Left forelimb (tissue), 1 donor: ENCODE measurements at regions not wholly inside any gene's neighbourhood (a gene's known extent, or its start where the extent isn't known, plus 50 kb on each side); places are given as distances from the start of the nearest gene placed in this dataset.

ENCODE experiments used
- DNase-seq: peaks from one replicate; pipeline ENCODE4 v3.0.0-alpha.2; 2018; ENCODE audit warnings: low spot score

DNA sequence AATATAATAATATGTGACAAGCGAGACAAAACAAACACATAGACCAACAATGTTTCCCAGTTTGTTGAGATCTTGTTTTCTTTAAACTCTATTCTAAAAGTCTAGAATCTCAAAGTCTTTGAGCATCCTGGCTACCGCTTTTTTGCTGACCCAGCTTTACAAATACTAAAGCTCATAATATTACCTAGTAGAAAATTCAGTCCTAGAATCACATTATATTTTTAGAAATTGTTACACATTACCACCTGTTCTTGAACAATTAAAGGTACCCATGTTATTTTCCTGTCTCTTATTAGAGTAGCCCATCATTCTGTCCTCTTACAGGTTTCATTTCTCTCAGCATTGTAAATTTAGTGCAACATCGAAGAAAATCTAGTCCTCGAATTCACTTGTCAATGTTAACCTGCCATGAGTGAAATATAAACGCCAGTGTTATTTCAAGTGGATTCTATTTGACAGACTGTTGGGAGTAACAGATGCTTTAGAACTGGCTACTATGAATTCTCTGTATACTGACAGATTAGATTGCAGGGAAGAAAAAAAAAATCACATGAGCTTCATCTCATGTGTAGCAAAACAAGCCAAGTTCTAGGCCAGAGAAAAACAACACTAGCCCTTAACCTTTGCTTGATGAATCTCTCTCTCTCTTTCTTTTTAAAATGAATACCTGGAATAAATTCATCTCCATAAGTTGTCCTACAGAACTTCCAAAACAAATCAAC lies 851.2 kb upstream of the ADAMTS5 start:
- DNase-seq, result no peak

DNA sequence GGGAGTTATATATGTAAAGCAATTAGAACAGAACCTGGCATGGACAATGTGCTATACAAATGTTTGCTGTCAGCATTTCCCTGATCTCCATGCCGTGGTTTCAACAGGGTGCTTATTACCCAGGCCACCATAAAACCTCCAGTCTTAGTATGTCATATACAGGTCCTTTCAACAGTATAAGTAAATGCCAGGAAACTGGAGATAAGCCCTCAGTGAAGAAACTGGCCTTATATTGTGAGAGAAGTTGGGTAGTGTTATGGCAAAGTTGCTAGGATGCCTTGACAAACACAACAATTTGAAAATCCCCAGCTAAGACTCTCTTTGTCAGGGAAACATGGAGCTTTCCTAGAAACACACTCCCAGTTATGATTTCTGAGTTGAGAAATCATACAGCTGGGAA lies 850.2 kb upstream of the ADAMTS5 start:
- DNase-seq, result no peak

DNA sequence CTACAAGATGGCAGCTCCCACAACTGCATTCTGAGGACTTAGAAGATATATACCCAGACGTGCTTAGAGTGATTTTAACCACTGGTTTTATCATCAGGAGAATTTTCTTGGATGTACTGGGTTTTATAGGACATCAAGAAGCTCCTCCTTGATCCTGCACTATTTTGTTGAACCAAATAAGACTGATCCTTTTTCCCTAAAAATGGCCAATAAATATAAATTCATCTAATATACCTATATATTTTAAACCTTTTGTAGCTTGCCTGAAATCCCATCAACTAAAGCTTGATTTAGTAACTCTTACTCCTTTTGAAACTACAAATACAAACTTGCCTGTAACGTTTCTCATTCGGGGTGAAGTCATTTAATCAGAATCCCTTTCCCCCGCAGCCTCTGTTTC lies 849.4 kb upstream of the ADAMTS5 start:
- no peak for DNase-seq

DNA sequence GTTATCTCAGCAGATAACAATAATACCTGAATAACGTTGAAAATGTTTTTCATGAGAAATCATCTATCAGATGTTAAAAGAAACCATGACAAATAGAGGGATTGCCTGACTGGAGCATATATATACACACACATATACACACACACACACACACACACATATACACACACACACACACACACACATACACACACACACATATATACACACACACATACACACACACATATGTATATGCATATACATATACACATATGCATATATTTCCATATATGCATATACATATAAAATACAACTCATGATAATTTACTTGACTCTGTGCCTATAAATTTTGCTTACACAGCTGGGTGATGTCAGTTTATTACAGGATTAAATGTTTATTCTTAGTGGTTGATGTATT lies 847.3 kb upstream of the ADAMTS5 start:
- DNase-seq, result no peak

DNA sequence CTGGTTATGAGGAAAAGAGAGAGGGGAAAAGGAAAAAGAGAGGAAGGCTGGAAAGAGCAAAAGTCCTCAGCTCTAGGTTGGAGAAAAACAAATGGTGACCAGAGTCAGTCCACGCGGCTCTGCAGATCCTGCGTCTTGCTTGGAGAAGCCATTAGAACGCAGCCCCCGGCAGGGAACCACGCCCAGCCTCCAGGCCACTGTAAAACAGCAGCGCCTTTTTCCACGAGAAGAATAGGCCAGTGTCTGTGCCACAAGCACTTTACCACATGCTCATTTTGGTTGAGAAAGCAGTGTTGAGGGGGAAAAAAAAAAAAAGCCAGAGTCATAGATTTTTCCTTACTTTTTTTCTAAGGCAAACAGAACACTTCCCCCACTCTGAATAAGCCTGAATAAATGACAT lies 846.9 kb upstream of the ADAMTS5 start:
- no peak for DNase-seq

DNA sequence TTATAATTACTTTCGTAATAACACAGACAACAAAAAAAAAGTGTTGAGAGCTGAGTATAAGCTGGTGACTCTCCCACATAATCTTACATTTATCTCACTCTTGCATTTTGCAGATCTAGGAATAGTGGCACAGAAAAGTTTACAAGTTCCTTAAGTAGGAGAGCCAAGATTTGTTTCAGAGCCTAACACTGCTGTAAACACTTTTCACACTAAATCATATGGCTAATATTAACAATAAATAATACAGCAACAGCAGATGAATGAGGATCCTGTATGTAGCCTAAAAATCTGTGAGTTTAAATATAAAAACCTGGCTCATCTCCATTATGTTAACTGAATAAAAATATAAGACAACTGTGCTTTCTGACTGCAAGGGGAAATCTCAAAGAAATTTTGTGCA lies 846.5 kb upstream of the ADAMTS5 start:
- DNase-seq, result no peak

DNA sequence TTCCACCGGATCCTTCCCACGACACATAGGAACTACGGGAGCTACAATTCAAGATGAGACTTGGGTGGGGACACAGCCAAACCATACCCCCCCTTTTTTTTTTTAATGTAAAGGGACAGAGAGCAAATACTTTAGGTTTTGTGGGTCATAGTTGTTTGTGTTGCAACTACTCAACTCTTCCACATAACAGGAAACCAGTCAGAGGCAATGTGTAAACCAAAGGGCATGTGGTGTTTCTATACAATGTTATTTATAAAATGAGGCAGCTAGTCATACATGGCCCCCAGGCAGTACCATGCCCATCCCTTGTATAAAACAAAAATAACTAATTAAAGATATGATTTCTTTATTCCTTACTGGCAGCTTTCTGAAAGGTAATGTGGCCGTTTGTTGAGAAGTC lies 845.4 kb upstream of the ADAMTS5 start:
- no peak for DNase-seq

DNA sequence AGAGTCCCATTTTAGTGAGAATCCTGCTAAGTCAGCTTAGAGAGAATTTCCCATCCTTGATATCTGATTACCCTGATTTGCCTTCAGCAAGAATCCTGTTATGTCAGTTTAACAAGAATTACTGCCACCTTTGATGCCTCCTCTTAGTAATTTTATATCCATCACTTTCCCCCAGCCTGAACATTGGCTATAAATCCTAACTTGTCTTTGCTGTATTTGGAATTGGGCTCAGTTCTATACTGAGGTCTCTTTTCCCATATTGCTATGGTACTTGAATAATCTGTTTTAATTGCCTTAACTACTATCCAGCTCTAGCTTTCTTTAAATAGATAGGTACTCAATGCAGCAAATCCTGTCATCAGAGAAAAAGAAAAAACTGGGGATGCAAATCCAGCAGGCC lies 842.0 kb upstream of the ADAMTS5 start:
- DNase-seq, result no peak

DNA sequence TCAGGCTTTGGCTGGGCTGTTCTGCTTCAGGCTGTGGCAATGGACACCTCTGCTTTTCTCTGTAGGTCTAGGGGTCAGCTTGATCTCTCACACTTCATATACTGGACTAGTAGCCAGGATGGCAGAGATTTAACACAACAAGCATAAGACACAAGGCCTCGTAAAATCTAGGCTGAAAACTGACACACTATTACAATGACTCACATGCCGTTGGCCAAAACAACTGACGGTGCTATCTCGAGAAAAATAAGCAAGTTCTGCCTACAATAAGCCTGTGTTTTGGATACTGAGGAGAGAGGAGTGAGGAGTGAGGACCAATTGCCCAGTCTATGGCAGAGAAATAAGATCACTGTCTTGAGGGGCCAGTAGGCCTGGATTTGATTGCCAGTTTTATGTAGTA lies 840.7 kb upstream of the ADAMTS5 start:
- no peak for DNase-seq

DNA sequence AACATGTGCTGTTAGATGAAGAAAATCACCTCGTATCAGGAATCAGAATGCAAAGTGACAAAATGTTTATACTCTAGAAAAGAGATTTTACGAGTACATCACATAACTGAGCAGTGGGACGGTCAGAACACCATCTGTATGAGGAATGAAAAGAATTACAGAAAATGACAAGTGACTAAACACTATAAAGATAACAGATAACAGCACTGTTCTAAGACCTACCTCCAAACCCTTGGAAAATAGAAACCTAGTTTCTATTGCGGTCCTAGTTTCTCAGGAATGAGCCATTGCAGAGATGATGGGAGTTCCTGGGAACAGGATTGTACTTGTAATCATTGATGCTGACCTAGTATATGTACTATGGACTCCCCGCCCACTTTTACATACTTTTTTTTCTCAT lies 839.4 kb upstream of the ADAMTS5 start:
- no peak for DNase-seq

DNA sequence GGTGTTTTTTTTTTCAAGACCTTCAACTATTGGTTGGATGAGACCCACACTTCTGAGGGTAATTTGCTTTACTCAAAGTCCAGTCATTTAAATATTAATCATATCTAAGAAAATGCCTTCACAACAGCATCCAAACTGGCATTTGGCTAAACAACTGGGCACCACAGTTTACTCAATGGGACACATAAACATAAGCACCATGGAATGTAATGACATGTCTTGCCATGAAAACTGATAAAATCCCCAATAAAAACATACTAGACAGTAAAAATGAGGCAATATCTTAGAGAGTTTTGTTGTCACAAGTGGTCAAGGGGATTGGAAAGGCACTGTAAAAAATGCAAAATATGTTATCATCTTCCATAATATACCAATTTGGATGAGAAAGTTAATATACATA lies 838.8 kb upstream of the ADAMTS5 start:
- no peak for DNase-seq

DNA sequence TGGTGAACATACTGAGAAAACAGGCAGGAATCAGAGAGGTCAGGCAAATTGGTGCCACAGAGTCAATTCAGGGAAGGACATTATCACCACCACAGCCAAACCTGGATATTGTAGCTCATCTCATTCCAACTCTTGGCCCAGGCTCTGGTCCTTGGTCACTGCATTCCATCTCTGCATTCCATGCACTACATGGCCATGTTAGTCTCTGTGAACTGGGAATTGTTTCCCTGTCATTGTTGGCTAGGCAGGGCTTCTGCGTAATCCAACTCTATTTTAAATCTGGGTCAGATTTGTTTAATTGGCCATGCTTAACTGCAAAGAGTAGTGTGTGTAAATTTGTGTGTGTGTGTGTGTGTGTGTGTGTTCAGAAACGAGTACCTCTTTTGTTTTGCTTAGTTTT lies 837.6 kb upstream of the ADAMTS5 start:
- DNase-seq, result no peak

DNA sequence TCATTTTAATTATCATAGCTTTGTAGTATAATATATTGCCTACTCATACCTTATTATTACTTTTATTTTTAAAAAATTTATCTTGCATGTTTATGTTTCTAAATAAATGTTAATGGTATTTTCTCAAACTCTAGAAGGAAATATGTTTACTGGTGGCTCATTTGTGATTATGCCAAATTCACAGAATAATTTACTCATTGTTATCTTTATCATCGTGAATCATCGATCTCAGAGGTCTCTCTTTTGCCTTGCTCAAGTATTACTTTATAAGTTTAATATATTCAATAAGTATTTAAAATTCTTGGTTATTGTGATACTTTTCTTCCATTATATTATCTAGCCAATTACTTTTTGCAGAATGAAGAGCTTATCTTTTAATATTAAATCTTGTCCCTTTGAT lies 836.7 kb upstream of the ADAMTS5 start:
- no peak for DNase-seq

DNA sequence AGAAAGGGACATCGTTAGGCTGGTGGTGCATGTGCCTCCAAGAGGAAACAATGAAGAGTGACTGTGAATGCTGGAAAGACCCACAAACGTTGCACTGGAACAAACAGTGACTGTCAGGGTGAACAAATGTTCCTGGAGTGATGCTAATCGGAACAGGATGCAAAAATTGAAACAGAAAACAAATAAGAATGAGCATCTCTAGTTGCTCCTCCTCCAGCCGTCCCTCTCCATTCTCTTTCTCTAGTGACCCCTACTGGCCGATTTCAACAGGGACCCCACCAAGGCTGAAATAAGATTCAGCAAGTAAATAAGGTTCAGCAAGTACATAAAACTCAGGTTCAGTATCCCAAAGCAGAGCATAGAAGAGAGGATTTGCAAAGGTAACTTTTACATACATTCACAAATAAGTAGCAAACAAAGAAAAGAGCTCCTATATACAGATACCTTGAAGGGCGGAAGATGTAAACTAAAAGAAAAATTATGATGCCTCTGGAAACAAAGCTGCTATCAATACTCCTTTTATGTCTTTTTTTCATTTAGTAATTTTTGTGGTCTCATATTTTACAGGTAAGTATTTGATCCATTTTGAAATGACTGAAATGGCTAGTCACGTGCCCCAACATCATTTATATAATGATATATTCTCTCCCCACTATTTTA lies 836.1 kb upstream of the ADAMTS5 start:
- DNase-seq, result no peak

DNA sequence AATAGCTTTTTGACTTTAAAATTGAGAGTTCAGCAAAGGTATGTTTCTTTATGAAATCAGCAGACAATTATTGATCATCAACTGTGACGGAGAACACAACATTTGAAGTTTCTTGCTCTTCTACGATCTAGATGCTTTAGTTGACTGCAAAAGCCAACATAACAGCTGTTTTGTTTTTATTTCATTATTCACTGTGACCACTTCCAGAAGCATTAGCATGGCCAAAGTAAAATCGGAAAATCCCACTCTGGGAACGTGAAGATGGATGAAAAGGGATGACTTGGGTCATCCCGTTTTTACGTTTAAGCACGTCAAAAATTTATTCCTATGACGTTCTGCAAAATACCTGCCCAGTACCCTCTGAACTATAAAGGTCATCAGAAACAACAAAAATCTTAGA lies 833.0 kb upstream of the ADAMTS5 start:
- no peak for DNase-seq

DNA sequence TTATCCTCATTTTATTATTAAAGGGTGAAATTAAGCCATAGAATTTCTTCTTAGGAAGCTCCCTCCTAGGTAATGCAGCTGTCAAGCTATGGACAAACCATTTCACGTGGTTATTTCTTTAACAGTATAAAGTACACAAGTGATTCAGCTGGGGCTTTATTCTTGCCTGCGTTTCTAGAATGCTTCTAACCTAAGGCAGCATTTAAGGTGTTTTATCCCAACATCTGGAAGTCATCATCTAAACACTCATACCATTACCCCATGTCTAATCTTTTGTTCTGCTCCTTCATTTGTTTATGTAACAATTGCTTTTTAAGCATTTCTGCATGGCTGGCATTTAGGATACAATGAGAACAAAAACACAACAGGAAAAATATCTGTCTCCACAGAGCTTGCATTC lies 829.2 kb upstream of the ADAMTS5 start:
- no peak for DNase-seq

DNA sequence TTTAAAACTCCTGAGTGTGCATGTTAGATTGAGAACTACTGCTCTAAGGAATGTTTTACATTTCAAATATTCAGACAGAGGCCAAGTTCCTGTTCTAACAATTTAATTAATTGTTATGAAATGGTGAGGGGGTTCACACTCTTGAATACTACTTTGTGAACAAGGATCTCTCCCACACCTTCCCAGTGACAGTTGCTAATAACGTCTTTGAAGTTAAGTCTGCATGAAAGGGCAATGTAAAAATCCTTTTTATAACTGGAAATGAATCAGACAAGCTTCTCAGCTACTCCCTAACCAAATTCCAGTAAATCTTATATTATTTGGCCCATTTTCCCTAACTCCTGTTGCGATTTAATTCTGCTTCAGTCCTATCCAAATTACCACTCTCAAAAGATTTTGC lies 828.5 kb upstream of the ADAMTS5 start:
- DNase-seq, result no peak

DNA sequence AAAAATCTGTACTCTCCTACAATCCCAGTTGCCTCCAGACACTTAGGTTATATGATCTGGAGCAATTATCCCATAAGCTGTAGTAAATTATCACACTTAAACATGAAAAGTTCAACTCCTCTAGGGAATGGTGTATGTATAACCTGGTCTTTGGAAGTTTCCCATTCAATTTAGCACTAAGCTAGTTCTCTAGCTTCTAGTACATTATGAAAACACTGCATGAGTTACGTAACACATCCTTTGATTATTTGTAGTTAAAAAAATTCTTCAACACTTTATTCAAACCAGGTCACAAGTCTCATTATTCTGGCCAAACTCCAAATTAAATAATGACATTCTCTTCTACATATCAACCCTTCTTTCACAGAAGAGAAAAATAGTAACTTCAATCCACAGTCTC lies 827.0 kb upstream of the ADAMTS5 start:
- no peak for DNase-seq

DNA sequence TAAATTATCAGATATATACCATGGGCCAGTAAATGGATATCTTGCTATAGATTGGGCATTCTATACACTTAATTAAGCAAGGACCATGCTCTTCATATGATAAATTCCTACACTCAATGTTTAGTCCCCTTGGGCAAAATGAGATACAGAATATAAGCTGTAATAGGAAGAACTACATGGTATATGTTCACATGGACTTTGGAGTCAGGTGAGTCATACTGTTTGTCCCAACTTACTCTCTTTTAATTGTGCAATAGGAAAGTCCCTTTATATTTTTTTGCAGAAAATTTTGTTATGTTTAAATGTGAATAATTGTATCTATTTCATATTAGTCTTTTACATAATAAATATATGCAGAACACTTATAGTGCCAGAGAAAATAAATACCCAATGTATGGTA lies 820.2 kb upstream of the ADAMTS5 start:
- DNase-seq, result no peak

DNA sequence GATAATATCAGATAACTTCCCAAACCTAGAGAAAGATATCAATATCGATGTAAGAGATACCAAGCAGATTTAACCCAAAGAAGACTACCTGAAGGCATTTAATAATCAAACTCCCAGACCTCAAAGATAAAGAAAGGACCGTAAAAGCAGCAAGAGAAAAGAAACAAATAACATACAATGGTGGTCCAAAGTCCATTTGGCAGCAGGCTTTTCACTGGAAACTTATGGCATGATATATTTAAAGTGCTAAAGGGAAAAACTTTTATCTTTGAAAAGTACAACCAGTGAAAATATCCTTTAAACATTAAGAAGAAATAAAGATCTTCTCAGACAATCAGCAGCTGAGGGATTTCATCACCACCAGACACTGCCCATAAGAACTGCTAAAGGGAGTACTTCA lies 812.7 kb upstream of the ADAMTS5 start:
- no peak for DNase-seq

DNA sequence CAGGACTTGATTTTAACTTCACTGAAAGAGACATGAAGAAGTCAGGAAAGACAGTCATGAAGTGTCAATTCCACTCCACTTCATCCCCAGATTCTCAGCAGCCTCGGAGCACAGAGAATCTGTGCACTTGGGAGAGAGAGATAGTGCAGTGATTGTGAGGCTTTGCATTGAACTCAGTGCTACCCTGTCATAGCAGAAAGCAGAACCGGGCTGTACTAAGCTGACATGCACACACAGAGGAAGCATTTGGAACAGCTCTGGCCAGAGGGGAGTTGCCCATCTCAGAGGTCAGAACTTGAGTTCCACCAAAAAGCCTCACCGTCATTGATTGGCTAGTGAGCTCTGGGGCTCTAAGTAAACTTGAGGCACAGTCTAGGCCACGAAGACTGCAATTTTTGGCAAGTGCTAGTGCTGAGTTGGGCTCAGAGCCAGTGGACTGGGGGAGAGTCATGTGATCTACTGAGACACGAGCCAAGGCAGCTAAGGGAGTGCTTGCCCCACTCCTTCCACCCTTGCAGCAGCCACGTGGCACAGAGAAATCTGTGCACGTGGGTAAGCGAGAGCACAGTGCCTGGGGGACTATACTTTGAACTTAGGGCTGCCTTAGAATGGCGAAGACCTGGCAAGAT lies 810.2 kb upstream of the ADAMTS5 start:
- DNase-seq, result no peak

DNA sequence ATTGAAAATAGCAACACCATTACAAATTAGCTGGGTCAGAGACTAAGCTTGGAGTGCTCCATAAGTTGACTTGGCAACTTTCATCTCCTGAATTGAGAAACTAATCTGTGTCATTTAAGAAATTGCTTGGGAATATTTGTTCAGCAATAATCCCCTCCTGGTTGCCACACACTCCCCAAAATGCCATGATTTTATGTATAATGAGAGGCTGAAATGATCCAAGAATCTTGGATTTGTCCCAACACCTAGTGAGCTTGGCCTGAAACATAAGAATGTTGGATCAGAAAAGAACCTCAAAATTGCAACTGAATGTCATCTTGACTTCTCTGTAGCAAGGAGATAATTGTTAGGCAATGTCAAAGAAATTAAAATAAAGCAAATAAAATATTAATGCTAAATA lies 805.9 kb upstream of the ADAMTS5 start:
- DNase-seq, result no peak

DNA sequence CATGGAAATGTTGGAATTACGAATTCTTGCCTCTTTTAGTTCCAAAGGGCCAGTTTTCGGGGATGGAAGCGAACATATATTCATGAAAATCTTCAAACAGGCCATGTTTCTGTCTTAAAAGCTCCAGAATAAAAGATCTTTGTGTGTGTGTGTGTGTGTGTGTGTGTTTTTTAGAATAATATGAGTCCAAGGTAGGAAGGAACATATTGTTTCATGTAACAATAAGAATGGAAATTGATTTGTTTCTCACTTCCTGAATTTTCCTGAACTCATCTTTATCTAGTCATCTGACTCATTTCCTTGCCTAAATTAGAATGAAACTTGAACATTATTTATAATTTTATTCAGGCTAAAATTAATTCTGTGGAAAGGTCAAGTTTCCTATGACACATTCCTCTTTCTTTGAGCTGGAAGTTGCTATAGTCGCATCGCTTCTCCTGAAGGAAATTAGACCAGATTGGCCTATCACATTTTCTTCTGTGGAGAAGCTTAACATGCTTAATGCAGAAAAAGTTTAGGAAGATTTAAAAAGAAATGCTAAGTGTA lies 805.1 kb upstream of the ADAMTS5 start:
- DNase-seq, result no peak
